ENCODE measurements at regions not wholly inside any gene's neighbourhood (a gene's known extent, or its start where the extent isn't known, plus 50 kb on each side); places are given as distances from the start of the nearest gene placed in this dataset.

DNA sequence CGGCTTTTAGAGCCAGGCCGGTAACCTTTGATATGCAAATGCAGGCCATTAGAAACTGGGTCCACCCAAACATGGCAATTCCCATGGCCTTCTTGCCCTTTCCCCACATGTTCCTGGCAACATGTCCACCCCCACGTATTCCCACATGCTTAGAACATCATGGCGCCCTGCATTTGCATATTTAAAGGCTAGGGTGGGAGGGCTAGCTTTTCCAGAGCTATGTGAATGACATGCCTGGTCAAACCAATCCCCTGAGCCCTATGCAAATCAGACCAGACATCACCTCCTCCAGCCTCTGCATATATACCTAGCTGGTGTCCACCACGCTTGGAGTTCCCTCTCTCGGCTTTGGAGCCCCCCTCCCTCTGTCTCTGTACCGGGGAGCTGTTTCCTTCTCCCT lies 481.9 kb downstream of the CDH2 start:
- no peak for DNase-seq (ENCODE audit: low spot score)

DNA sequence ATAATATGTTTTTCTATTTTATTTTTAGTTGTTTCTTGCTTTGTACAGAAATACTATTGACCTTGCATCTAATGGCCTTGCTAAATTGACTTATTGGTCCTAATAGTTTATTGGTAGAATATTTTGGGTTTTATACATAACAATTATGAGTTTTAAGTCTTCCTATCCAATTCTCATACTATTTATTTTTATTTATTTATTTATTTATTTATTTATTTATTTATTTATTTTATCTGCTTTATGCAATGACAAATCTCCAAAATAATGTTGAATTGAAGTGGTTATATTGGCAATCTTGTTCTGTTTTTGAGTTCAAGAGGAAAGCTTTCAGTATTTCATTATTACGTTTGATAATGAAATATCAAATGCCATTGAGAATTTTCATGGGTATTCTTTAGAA lies 488.3 kb downstream of the CDH2 start:
- no peak for DNase-seq (ENCODE audit: low spot score)

DNA sequence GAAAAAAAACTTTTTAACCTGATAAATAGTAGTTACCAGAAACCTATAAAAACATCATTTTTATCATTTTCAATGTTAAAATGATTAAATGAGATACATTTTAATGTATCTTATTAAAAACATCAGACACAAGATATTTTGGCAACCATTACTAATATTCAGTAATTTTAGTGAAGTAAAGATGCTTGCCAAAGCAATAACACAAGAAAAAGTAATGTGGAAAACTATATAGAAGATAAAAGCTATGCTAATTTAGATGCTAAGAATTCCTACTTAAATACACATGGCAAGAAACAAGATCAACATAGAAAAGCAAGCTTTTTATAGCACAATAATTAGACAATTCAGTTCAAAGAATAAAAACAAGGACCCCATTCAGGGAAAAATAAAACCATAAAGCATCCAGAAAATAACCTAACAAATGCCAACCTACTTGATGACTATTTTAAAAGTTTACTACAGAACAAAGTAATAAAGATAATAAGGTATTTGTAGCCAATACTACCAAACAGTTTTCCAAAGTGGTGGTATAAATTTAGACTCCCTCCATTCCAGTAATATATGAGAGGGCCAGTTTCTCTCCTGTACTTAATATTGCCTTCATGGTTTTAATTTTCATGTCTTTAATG lies 489.5 kb downstream of the CDH2 start:
- DNase-seq (ENCODE audit: low spot score), result no peak

DNA sequence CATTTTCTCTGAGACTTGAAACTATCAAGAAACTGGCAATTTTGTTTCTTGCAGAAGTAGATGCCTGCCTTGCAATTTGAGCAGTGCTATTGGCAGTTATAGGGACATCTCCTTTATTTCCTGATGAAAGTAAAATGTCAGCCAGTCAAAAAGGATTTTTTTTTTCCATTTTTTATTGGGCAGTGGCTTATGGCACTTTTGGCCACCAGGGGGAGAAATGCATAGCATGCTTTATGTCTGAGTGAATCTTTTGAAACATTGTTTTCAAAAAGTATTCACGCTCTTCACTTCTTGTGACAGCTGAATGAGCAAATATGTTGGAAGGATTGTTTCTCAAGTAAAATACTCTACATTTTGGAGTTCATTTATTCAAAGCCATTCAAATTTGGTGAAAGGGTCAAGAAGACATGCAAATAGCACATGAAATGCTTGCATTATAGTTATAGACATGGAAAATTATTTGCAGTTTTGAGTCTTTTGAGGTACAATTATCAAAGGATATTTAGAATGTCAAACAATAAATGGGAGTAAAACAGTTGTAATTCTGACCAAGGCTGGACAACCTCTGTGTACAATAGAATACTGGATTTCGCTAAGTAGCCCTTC lies 491.0 kb downstream of the CDH2 start:
- DNase-seq (ENCODE audit: low spot score), result no peak

DNA sequence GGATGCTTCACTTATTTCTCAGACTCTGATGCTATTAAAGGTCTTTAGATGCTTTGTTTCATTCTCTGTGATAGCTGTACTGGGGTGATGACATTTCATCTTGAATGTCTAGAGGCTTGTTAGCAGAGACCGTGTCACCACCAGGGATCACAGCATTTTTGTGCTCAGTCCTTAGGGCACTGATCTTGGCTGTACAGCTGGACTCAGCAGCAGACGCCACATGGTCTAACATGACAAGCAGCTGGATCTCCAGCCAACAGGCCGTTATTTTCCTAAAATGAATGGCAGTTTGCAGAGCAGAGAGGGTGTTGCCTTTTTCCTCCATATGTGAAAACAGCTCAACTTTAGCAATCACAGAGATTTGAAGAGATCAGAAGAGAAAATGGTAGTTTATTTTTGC lies 491.8 kb downstream of the CDH2 start:
- no peak for DNase-seq (ENCODE audit: low spot score)

DNA sequence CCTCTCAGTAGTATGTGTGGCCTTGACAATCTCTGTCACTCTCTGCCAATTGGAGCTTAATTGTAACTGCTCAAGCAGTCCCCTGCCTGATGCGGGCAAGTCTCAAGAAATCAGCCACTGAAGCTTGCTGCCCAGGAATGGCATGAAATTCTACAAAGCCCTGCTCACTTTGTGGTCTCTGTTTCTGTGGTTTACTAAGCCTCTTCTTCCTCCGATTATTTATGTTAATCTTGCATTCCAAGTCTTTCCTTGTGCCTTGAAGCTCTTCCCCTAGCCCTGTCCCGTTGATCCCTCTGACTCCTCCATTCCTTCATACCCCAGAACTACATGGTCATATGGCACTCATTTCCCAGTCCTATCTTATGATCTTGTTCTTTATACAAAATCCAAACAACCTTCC lies 489.3 kb upstream of the CHST9 start:
- no peak for DNase-seq (ENCODE audit: low spot score)

DNA sequence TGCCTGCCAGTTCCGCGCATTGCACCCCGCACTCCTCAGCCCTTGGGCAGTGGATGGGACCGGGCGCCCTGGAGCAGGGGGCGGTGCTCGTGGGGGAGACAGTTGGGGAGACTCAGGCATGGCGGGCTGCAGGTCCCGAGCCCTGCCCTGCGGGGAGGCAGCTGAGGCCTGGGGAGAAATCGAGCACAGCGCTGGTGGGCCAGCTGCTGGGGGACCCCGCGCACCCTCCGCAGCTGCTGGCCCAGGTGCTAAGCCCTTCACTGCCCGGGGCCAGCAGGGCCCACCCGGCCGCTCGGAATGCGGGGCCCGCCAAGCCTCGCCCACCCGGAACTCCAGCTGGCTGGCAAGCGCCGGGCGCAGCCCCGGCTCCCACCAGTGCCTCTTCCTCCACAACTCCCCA lies 488.8 kb upstream of the CHST9 start:
- DNase-seq (ENCODE audit: low spot score), result no peak

DNA sequence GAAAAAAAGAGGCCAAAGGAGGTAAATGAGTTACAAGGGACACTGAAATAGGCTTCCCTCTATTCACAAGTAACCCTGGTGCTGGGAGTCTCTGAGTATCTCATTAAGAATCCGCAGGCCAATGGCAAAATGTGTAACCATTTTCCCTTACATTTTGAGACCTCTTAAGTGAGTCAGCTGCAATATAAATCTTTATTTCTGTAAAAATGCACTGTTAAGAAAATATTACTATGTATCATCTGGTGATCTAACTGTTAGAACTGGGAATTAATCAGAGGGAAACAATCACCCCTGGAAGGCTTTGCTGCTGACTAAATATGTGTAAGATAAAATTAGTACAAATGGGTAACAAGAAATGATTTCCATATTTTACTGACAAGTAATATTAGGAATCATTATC lies 483.1 kb upstream of the CHST9 start:
- no peak for DNase-seq (ENCODE audit: low spot score)

DNA sequence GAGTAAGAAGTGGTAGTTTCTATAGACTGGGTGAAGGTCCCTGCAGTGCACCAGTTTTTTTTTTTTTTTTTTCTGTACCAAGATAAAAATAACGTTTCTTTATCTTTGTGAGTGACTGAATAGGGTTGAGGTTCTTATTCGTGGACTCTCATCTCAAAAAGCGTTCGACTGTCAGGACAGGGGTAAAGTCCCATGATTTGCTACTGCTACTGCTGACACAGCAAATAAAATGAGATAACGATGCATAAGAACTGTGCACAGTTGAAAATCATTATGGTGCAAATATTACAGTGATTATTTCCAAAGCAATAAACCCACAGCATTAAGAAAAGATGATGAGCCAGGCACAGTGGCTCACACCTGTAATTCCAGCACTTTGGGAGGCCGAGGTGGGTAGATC lies 482.0 kb upstream of the CHST9 start:
- no peak for DNase-seq (ENCODE audit: low spot score)

DNA sequence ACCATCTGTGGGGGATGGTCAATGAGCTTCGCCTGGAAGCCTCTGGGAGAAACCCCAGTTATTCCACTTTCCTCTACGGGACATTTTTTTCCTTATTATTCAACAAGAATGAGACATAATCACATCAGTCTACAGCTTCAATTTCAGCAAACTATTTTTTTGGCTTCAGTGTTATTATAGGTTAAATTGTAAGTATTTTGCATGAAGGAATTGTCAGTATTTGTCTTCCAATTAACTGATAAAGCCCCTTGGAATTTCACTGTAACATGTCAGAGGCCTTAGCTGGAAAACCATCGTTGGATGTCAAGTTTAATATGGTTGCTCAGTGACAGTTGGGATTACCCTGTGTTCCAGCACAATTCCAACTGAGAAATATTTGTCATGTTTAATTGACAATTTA lies 480.9 kb upstream of the CHST9 start:
- no peak for DNase-seq (ENCODE audit: low spot score)

DNA sequence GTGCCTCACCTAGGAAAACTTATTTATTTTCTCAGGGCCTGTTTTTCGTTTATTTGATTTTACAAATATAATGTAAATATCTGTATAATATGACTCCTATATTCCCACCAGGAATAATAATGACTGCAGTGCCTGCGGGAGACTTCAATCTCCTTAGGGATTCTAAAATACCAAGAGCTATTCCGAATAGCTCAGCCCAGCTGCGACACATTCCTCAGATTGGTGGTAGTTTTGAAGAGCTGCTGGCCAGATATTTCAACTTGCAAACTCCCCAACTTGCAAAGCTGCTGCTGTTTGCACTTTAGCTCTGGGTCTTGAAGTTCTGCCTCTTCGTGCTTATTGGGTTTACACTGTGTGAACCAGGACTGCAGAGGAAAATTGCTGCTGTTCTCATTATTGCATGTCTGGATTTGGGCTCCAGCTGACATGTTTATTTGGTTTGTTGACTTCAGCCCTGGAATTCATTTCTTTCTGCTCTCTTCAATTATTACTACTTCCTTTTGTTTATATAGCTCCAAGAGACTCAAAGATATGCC lies 480.2 kb upstream of the CHST9 start:
- DNase-seq (ENCODE audit: low spot score), result no peak

DNA sequence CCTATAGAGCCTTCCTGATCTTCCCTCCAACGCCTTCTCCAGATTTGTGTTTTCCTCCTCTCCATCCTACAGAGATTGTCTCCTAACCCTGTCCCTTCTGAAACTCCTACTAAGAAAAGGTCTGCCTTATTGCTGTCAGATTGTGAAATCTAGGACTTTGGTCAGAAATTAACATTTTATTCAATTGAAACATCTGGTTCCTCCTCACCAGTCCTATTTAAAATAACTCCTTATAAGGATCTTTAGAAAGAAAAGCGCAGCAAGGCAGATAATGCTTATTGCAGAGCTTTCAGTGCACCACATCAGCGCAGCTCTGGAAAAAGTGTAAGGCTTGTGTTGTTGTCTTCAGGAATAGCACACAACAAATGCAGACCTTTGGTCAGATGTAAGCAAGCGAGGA lies 477.8 kb upstream of the CHST9 start:
- DNase-seq (ENCODE audit: low spot score), result no peak

DNA sequence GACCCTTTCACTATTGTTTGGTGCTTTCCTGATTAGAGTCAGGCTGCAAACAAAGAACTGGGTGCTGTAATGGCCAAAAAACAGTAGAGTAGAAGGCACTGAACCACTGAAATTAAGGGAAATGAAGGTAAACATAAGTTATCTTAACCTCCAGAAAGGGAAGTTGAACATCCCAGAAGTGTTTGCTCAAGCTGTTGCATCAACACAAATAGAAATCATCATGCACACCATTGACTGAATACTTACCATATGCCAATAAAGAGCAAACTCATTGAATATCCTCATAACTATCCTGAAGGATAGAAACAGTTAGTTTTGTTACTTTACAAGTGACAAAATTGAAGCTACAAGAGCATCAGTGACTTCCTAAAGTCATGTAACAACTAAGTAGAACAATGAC lies 477.4 kb upstream of the CHST9 start:
- DNase-seq (ENCODE audit: low spot score), result no peak

DNA sequence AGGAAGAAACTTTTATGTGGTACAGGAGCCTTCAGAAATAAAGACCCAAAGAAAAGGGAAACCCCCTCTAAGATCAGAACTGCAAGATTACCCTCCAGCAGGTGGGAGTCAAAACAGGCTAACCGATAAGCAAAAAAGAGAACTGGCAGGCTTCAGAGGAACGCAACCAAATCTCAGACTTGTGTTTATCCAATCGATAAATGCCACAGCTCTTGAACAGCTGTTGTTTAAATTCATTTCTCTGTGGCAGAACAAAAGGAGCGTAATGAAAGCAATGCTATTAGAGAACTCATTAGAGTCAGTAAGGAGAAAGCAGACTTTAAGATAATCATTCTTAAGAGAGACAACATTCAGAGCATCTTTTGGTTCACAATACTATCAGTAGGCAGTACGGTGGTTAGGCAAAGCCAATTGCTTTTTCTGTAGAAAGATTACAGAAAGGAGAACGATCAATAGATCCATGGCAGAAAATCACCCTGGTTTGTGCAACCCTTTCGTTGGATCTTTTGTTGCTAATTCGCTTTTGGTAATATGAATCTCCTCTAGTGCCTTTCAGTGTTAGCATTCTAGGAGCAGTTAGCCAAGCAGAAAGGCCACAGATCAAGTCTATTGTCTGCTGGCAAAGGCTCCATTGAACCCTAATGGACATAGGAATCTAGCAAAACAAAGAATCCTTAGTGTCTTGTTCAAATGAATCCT lies 476.4 kb upstream of the CHST9 start:
- DNase-seq (ENCODE audit: low spot score), result no peak

DNA sequence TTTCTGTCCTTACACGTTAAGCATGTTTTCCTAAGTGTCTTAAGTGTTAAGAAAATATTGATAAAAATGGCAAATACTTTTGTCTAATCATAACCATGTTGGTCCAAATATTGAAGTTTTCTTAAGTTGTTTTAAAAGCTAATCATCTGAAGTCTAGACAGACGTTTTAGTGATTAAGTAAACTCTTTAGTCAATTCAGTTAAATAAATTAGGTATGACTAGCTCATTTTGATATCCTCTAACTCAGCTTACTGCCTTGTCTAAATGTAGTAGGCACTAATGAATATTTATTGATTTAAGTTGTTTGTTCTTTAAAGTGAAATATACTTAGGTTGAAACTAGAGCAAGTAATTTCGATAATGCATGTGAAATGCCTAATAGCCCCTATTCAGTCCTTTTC lies 471.8 kb upstream of the CHST9 start:
- no peak for DNase-seq (ENCODE audit: low spot score)

DNA sequence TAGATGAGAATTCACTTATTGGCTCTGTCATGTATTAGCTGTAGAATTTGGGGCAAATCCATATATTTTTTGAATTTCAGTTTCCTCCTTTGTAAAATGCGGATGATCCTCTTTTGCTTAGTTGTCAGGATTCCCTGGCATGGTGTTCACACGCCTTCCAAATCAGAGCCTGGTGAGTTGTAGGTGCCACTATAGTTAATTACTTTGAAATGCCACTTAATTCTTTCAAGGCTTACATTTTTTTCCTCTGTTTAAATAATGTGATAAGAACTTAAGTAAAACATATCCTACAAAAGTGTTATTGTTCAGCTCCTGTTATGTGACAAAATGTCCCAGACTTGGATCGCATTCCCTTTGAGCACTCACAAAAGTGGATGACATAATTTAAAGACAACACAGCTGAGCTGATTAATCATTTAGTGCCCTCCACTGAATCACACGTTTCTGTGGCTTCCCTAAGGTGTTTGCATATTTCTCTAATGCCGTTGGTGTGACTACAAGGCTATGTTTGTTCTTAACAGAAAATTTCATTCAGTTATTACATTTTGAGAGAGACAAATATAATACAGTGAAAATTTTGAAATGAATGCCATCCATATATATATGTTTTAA lies 471.2 kb upstream of the CHST9 start:
- DNase-seq (ENCODE audit: low spot score), result no peak

DNA sequence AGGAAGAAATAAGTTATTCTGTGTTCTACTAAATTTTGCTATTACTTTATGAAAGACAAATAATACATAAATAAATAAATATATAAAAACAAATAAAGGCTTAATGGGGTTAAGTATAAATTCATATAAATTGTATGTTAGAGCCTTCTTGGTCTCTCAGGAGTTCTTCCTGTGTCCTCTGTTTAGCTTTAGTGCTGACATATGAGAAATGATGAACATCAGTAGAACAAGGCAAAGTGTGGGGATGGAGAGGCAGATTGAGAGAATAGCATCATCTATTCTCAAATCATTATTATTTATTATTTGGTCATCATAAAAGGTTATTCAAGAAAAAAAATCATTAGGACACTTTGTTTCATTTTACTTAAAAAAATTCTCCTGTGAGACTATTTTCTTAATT lies 468.1 kb upstream of the CHST9 start:
- DNase-seq (ENCODE audit: low spot score), result no peak

DNA sequence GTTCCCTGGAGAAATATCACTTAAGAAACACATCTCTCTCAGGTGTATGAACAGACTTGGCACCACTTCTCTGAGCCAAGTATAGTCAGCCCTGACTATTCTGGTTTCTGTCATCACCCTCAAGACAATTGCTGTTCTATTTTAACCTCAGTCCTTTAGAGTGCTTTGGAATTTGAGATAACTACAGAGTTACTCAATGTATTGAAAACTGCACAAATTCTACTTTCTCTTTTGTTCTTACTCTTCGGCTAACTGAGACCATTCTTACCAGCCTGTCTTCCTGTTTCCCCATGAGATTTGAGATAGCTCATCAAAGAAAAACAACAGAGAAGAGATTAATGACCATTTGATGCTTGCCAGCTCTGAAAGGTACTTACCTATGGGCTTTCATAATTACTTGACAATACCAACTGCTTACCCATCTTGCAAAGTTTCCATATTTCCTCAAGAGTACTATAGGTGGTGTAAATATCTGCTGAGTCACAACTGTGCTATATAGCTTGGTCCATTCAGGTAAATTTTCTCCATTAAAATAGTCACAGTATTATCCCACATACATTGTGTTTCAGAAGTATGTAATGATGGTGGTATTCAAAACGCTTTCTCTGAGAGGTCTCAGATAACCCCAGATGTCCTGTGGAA lies 467.5 kb upstream of the CHST9 start:
- DNase-seq (ENCODE audit: low spot score), result no peak

DNA sequence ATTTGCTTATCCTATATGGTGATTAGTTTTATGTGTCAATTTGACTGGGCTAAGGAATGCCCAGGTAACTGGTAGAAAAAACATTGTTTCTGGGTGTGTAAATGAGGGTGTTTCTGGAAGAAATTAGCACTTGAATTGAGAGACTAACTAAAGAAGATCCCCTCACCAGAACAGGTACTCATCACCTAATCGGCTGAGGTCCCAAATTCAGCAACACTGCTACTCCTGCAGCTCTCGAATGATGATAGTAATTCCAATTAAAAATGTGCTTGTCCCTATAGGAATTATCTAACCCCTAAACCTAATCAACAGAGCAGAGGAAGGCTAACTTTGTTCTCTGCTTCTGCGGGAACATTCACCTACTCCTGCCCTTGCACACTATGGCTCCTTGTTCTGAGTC lies 464.5 kb upstream of the CHST9 start:
- no peak for DNase-seq (ENCODE audit: low spot score)

DNA sequence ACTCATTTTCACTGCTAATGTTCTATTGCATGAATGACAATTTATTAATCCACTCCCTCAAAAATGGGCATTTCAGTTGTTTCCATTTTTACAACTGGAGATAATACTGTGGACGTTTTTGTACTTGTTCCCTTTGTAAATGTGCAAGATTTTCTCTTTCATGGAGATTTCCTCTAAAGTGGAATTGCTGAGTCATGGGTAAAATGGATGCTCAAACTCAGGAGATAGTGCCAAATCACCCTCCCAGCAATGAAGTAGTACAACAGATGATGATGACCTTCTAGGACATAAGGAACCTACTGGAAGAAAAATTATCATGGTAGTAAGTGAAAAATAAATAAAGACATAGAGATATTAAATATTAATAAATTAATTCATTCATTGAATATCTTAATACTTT lies 460.8 kb upstream of the CHST9 start:
- DNase-seq (ENCODE audit: low spot score), result no peak

DNA sequence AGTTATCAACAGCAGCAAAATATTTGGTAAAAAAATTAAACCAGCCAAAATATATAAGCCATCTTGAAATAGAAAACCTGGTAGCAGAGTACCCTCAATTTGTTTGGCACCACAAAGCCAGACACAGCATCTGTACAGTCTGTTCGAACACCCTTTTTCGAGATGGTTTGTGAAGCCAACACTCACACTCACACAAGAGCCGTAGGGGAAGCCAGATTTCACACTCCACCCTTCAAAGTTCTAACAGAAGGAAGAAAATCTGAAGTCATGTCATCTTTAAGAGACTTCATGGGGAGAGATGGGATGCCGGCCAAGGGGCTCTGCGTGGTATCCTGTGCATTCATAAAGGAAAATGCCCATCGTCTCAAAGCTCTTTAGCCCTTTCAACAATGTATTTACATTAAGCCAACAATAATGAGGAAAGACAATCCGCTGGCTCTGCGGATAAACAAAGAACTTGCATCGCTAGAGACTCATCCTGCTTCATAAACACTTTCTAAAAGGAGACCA lies 451.5 kb upstream of the CHST9 start:
- no peak for DNase-seq (ENCODE audit: low spot score)

DNA sequence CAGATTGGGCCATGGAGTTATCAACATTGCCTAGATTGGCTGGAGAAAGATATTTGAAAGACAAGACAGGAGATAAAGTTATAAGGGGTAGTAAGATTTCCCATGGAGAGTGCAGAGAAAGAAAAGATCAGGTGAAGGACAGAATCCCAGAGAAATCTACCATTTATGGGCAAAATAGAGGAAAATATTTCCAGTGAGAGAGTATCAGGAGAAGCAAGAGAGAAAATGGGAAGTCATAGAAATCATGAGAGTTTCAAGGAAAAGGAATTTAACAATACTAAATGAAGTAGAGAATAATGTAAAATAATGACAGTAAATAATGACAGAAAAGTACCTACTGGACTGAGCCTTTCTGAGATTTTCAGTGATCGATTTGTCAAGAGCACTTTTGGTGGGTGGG lies 447.6 kb upstream of the CHST9 start:
- no peak for DNase-seq (ENCODE audit: low spot score)

All from germinal center (tissue), 1 donor.